ENCODE measurements at regions not wholly inside any gene's neighbourhood (a gene's known extent, or its start where the extent isn't known, plus 50 kb on each side); places are given as distances from the start of the nearest gene placed in this dataset.

GRCh38 chr20:52676283-52676995 lies 295.7 kb upstream of the TSHZ2 start:
- no peak for TF ChIP-seq EZH2phosphoT487 (IDR thresholded peaks at IDR 0.05)
- TF ChIP-seq CTCF (IDR thresholded peaks at IDR 0.05): no peak
- TF ChIP-seq EZH2 (IDR thresholded peaks at IDR 0.05): no peak
